GM18861 (cell line): ENCODE measurements at regions not wholly inside any gene's neighbourhood (a gene's known extent, or its start where the extent isn't known, plus 50 kb on each side); places are given as distances from the start of the nearest gene placed in this dataset.
"Not testable (repeated sequence)": the region's sequence is repeated elsewhere in the genome, so short reads cannot be mapped to it uniquely, and the experiment has no call there.

Experiments
- ATAC-seq: cut with Tn5 transposase; IDR thresholded peaks from one replicate; pipeline ENCODE4 v1.9.1; 2021; ENCODE audit not compliant: unreplicated experiment

DNA sequence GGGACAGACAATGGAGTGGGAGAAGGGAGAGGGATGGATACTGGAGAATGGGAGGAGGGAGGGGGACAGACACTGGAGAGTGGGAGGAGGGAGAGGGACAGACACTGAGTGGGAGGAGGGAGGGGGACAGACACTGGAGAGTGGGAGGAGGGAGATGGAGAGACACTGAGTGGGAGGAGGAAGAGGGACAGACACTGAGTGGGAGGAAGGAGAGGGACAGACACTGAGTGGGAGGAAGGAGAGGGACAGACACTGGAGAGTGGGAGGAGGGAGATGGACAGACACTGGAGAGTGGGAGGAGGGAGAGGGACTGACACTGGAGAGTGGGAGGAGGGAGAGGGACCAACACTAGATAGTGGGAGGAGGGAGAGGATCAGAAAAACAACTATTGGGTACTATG lies 426.7 kb upstream of the PMFBP1 start:
- no peak for ATAC-seq

DNA sequence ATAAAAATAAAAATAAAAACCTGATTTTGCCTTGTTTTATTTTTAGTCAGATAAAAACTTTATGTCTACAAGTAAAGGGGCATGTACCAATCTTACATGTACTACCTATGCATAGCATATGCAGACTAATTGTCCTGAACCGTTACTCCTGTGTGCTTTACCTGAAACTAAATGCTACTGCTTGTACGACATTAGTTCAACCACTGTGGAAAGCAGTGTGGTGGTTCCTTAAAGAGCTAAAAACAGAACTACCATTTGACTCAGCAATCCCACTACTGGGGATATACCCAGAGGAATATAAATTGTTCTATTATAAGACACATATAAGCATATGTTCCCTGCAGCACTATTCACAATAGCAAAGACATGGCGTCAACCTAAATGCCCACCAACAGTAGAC lies 426.0 kb upstream of the PMFBP1 start:
- ATAC-seq, result no peak

DNA sequence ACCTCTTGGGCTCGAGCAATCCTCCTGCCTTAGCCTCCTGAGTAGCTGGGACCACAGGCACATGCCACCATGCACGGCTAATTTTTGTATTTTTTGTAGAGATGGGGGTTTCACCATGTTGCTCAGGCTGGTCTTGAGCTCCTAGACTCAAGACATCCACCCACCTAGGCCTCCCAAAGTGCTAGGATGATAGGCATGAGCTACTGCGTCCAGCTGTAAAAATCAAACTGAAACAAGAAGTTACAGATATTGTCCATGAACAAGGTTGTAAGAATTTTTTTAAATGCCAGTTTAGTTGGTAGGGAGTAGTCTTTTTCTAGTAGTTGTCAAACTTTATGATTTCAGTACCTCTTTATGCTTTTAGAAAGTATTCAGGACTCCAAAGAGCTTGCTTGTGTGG lies 424.4 kb upstream of the PMFBP1 start:
- no peak for ATAC-seq

DNA sequence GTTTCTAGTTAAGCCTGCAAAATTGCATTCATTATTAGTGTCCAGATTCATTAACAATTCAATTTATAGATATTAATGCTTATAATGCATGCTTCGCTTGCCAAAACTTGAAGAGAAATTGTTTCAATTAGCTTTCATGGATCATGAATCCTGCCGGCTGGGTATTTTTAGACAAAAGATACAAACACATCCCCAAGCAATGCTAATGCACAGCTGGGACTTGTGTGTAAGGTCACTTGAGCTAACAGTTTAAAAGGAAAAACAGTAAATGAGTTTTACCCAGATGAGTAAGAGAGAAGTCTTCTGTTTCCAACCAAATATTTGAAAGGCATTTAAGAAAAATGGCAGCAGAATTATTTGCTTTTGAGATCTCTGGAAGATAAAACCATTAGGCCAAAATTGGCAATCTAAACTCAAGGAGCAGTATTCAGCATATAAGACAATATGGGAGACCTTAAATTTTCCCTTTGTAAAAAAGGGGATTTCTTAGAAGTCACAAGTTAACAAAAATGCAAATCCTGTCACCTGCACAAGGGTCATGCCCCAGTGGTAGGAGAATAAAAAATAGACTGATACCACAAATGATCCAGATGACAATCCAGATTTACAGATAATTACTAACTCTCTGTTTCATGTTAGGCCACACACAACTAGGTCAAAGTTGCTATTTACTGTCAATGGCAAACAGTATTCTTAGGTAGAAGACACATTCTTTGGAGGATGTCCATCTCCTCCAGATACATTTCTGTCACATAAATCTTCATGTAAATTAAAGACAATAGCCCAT lies 418.4 kb upstream of the PMFBP1 start:
- ATAC-seq, result peak; percentile 93

DNA sequence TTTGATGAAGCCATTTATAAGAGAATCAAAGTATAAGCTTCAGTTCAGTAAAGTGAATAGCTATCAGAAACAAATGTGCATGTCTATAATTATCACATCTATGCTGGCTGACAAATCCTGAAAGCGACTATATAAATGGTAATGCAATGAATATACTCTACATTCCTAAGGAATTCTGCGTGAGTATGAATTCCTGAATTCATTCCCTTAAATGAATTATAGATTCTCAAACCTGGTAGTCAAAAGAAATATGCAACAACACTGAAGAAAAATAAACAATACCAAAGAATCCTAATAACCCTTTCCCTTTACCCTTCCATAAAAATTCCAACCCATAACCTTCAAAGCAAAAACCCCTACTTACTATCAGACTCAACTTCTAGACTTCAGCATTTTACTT lies 416.6 kb upstream of the PMFBP1 start:
- ATAC-seq, result no peak

DNA sequence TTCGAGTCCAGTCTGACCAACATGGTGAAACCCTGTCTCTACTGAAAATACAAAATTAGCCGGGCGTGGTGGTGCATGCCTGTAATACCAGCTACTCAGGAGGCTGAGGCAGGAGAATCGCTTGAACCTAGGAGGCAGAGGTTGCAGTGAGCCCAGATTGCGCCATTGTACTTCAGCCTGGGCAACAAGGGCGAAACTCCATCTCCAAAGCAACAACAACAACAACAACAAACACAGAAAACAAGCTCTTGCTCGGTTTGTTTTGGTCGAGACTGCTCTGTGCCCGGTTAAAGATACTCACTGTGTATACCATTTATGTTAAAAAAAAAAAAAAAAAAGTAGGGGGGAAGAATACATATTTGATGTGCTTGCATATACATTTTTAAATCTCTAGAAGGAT lies 406.1 kb upstream of the PMFBP1 start:
- not testable (repeated sequence) for ATAC-seq

DNA sequence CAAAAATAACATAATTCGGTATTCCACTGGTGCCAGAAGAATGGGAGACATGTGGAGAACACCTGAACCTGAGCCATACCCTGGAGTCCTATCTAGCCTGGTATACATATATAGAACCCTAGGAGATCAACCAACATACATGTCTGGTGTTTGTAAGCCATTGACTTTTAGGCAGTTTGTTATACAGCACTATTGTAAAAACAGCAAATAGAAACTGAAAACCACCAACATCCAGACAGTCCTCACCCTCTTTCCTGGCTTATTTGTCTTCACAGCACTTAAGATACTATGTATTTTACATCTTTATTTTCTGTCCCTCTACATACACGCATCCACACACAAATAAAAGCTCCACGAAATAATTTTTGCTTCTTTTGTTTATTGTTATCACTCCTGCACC lies 404.2 kb upstream of the PMFBP1 start:
- ATAC-seq, result no peak

DNA sequence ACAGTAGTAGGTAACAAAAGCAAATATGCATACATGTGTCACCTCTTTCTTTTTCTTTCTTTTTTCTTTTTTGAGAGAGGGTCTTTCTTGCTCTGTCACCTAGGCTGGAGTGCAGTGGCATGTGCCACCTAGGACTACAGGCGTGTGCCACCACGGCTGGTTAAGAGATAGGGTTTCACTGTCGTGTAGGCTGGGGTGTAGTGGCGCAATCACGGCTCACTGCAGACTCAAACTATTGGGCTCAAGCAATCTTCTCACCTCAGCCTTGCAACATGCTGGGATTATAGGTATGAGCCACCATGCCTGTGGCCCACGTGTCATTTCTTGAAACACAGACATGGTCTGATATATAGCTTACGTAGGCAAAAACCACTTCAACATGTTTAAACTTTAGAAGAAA lies 397.7 kb upstream of the PMFBP1 start:
- no peak for ATAC-seq

DNA sequence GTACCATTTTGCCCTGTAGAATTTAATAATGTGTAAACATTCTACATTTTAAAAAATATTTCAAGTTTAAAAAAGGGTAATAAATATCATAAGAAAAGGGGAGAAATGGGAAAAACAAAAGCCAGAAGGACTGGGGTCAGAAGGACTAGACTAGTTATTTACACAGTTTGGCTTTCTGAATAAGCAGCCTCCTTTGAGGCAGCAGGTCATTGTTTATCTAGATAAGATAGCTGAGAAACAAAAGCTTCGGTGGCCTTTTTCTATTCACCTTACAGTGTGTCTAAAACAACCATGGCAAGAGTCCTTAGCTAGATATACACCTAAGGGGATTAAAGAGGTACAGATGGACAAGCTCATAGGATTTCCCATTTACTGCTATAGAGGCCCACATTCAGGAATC lies 396.5 kb upstream of the PMFBP1 start:
- no peak for ATAC-seq

DNA sequence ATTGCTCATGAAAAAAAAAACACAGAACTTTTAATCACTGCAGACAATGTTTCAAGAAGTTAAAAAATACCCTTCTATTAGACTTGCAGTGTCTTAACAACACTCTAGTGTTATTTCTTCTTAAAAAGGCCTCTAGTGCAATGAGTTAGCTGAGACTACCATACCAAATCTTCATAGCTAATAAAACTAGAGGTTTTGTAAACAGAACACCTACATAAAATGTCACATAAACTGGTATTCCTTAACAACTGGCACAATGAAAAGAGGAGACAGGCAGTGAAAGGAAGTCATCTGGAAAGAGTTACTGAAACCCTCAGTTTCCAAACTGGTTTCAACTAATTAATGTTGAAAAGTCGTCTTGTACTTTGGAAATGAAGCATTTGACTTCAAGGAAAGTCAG lies 394.2 kb upstream of the PMFBP1 start:
- ATAC-seq, result no peak

DNA sequence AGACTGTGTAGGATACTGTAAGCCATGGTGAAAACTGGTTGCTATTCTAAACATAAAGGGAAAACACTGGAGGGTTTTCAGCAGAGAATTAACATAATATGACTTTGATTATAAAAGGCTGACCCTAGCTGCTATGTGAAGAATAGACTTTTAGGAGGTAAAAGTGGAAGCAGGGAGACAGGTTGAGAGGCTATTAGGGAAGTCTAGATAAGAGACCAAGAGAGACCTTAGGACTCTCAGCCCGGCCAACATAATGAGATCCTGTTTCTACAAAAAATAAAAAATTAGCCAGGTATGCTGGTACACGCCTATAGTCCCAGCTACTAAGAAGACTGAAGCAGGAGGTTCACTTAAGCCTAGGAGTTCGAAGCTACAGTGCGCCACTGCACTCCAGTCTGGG lies 393.2 kb upstream of the PMFBP1 start:
- ATAC-seq, result no peak

DNA sequence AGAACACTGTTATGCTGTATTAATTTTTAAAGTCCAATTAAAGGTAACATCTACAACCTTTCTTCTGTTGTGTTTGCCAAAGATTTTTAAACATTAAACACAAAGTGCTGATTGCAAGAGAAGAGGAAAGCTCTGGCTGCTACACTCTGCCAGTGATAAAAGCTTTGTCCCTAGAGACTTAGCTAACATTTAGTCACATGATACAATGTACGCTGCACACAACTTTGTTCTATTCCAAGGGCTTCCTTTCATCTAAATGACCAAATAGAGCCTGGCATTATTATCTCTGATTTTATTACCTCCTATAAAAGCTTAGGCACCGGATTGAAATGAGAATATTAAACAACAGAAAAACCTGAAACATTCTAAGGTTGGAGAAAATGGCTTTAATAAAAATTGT lies 388.7 kb upstream of the PMFBP1 start:
- no peak for ATAC-seq

DNA sequence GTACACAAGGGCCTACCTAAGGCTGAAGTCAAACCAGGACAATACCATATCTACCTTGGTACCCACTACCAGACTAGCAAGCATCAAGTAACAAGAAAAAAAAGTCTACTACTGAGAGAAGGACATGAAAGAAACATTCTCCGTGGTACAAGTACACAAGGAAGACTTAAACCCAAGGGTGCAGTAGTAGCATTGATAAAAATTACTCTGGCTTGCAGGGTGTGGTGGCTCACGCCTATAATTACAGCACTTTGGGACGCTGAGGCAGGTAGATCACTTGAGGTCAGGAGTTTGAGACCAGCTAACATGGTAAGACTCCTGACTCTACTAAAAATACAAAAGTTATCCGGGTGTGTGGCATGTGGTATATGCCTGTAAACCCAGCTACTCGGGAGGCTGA lies 386.5 kb upstream of the PMFBP1 start:
- no peak for ATAC-seq

DNA sequence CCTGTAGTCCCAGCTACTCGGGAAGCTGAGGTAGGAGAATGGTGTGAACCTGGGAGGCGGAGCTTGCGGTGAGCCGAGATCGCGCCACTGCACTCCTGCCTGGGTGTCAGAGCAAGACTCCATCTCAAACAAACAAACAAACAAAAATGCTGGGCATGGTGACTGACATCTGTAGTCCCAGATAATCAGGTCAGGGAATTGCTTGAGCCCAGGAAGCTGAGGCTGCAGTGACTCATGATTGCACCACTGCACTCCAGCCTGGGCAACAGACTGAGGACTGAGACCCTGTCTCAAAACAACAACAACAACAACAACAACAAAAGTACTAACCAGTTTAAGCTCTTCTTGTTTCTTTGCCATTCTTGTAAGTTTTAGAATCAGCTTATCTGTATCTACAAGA lies 383.0 kb upstream of the PMFBP1 start:
- ATAC-seq, result no peak

DNA sequence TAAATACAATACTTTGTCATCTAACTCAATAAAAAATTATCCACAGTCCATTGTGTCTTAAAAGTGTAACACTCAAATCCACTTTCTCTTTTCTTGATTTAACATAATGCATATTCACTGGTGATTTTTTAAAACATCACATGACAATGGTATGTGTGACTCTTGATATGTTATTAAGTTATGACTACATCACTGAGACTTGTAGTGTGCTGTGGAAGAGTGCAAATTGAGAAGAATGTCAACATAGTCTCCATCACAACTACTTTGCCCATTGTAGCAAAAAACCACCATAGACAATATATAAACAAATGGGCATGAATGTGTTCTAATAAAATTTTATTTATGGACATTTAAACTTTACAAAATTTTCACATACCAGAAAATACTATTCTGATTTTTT lies 380.7 kb upstream of the PMFBP1 start:
- no peak for ATAC-seq

DNA sequence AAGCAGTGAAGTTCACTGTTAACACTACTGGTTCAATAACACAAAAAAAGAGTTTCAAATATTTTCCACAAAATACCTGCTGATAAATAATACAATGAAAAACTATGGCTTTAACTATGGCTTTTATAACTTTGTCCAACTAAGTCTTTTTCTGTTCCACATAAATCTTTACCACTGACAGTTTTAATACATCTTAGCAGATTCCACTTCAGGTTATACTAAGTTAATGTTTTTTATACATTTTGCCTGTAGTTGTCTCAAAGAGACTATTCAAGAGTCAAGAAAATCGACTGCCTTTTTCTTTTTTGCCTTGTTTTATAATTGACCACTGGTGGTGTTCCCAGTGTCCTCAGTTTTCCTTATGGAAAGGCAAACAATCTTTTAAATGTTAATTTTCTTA lies 379.7 kb upstream of the PMFBP1 start:
- ATAC-seq, result no peak

DNA sequence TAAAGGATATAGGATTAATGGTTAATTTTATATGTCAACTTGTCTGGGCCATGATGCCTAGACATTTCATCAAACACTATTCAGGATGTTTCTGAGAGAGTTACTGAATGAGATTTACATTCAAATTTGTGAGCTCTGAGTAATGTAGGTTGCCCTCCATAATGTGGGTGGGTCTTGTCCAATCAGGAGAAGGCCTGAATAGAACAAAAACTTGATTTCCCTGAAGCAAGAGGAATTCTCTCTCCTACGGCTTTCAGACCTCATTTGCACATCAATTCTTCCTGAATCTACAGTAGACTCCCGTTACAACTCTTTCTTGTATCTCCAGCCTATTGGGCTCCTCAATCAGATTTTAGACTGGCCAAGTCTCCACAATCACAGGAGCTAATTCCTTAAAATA lies 377.9 kb upstream of the PMFBP1 start:
- ATAC-seq, result no peak

DNA sequence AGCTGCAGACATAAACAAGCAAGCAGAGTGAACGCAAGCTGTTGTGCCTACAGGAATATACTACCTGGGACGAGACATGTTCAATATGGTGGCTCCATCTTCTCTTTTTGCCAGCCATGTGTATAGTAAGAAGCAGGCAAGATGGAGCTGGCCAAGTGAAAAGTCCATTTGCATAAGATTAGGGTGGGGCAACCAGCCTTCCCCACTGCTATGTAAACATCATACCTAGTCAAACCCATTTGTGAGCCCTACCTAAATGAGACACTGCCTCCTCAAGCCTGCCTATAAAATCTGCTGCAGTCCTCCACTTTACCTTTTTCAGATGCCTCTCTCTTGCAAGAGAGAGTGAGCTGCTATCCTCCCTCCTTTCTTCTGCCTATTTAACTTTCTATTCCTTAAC lies 370.1 kb upstream of the PMFBP1 start:
- no peak for ATAC-seq

DNA sequence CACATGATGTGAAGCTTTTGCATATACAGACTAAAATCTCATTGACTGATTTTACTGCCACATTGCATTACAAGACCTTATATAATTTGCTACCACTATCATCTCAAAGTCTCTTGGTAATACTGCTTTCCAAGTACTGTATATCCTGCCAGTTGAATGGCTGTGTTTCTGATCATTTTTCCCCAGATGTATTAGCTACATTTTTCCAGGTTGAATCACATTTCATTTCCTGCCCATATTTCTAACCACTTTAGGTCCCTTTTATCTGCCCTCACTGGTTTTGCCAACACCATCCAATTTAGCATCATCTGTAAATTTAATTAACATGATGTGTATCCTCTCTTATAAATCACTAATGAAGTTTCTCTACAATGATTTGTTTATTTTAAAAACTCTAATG lies 365.7 kb upstream of the PMFBP1 start:
- no peak for ATAC-seq

DNA sequence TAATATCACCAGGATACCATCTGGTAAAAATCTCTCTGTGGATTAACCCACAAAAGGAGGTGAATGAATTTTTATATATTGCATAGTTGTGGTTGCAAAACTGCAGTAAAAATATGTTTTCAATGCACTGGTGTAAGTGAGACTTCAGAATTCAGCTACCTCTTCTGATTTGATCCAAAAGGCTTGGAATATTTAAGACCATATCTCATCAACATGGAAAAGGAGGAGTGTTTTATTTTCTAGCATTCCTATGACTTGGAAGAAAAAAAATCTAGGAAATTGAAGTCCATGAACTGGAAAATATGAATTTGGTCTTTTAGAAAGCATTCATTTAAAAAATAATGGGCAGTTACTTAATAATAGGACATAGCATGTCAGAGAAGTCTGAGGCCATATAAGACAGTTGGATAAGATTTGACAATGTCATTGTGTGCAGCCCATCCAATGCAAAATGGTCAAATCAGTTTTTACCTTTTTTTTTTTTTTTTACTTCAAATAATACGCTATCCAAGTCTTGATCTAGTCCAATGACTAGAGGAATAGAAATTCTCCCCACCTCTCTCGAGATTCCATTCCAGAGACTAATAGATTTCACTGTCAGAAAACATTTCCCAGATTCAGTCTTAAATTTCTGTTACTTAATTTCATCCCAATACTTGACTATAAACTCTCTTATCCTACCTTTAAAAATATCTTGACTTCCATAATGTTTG lies 364.9 kb upstream of the PMFBP1 start:
- ATAC-seq, result no peak

DNA sequence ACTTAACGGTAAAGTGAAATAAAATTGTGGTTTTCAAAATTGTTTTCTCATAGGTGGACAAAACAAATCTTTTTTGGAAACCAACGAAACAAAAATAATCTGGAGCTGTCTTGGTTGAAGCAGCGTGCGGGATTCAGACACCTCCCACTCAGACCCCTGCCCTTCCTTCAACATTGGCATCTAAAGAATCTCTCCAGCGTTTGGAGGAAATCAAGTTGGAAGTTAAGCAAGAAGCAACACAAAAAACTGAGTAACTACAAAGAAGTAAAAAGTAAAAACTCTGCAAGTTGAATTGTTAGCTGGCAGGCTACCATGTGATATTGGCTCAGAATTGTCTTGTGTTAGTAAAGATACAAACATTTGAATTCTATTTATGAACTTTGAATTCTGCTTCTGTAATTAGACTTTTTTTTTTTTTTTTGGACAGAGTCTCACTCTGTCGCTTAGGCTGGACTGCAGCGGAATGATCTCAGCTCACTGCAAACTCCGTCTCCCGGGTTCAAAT lies 361.0 kb upstream of the PMFBP1 start:
- no peak for ATAC-seq

DNA sequence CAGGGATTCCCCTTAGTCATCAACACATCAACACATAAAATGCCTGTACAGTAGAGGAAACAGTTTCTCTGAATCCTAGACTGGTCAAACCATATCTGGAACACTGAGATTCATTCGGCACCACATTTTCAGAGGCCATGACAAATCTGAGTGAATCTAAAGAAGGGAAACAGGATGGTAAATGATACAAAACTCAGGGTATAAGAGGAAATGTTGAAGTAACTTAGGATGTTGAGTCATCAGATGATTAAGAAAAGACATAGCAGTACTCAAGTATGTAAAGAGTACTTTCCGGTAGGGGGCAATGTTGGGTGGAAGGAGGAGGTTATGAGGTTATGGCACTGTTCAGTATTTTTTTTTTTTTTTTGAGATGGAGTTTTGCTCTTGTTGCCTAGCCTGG lies 358.5 kb upstream of the PMFBP1 start:
- ATAC-seq, result no peak

DNA sequence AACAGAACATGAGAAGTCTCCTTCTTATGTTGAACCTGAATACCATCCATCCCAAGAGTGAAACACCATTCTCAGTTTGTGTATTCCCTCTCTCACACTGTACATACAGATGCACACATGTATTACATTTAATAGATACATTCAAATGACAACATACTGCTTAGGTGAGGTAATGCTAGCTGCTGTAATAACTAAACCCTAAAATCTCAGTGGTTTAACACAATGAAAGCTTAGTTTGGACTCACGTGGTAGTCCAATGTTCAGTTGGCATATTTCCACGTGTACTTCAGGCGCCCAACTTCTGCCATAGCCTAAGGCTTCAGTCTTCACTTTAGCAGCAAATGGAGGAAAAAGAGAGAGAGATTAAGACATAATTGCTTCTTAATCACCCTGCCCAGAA lies 351.1 kb upstream of the PMFBP1 start:
- no peak for ATAC-seq
